ENCODE measurements at regions not wholly inside any gene's neighbourhood (a gene's known extent, or its start where the extent isn't known, plus 50 kb on each side); places are given as distances from the start of the nearest gene placed in this dataset.

DNA sequence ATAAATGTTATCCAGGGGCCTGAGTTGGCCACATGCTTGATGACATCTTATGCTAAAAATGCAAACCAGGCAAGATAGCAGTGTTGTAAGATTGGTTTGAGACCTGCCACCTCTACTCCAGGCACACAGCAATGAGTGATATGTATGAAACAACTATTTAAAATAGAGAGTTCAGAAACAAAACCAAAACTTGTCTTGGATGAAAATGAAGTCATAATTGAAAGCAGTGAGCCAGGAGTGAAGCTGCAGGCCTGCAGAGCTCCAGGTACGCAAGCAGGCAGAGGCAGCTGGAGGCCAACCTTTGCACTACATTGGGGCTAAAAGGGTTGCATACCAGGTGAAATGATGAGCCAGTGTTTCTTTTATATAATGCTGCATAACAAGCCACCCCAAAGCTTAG, 89.2 kb upstream of the SPATS2L start:
- no peak for TF ChIP-seq EZH2 (IDR thresholded peaks at IDR 0.05; ENCODE audit: borderline replicate concordance, low read depth, low read length, severe bottlenecking)
- TF ChIP-seq, protein P1, sequence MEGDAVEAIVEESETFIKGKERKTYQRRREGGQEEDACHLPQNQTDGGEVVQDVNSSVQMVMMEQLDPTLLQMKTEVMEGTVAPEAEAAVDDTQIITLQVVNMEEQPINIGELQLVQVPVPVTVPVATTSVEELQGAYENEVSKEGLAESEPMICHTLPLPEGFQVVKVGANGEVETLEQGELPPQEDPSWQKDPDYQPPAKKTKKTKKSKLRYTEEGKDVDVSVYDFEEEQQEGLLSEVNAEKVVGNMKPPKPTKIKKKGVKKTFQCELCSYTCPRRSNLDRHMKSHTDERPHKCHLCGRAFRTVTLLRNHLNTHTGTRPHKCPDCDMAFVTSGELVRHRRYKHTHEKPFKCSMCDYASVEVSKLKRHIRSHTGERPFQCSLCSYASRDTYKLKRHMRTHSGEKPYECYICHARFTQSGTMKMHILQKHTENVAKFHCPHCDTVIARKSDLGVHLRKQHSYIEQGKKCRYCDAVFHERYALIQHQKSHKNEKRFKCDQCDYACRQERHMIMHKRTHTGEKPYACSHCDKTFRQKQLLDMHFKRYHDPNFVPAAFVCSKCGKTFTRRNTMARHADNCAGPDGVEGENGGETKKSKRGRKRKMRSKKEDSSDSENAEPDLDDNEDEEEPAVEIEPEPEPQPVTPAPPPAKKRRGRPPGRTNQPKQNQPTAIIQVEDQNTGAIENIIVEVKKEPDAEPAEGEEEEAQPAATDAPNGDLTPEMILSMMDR (IDR thresholded peaks at IDR 0.05; ENCODE audit: extremely low read depth in 1 of 2, insufficient read depth in 1 of 2, low read depth in 1 of 2, low read length in 2 of 2) = no peak
- TF ChIP-seq POLR2A (IDR thresholded peaks at IDR 0.05; ENCODE audit: low read depth, low read length) = no peak
- TF ChIP-seq MYC (IDR thresholded peaks at IDR 0.05; ENCODE audit: low read depth, low read length) = no peak
- TF ChIP-seq MAX (IDR thresholded peaks at IDR 0.05; ENCODE audit: insufficient read depth, insufficient read length) = no peak
- no peak for TF ChIP-seq FOS (IDR thresholded peaks at IDR 0.05; ENCODE audit: borderline replicate concordance, insufficient read depth, low read length)
- TF ChIP-seq POLR2AphosphoS5 (IDR thresholded peaks at IDR 0.05; ENCODE audit: insufficient read depth, low read depth, low read length) = no peak
- no peak for TF ChIP-seq GATA2 (IDR thresholded peaks at IDR 0.05; ENCODE audit: insufficient read depth, insufficient read length, low read depth, low read length)
- no peak for TF ChIP-seq JUN (IDR thresholded peaks at IDR 0.05; ENCODE audit: borderline replicate concordance, insufficient read depth, insufficient read length, low read depth)

All from endothelial cell of umbilical vein (primary cell).